ENCODE measurements at regions not wholly inside any gene's neighbourhood (a gene's known extent, or its start where the extent isn't known, plus 50 kb on each side); places are given as distances from the start of the nearest gene placed in this dataset.

- TF ChIP-seq, protein P1, sequence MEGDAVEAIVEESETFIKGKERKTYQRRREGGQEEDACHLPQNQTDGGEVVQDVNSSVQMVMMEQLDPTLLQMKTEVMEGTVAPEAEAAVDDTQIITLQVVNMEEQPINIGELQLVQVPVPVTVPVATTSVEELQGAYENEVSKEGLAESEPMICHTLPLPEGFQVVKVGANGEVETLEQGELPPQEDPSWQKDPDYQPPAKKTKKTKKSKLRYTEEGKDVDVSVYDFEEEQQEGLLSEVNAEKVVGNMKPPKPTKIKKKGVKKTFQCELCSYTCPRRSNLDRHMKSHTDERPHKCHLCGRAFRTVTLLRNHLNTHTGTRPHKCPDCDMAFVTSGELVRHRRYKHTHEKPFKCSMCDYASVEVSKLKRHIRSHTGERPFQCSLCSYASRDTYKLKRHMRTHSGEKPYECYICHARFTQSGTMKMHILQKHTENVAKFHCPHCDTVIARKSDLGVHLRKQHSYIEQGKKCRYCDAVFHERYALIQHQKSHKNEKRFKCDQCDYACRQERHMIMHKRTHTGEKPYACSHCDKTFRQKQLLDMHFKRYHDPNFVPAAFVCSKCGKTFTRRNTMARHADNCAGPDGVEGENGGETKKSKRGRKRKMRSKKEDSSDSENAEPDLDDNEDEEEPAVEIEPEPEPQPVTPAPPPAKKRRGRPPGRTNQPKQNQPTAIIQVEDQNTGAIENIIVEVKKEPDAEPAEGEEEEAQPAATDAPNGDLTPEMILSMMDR (IDR thresholded peaks at IDR 0.05), result no peak
- TF ChIP-seq POLR2A (IDR thresholded peaks at IDR 0.05), result no peak
These were observed 121.4 kb upstream of the SV2C start for GRCh38 chr5:75961818-75962217.
